H1 (cell line): ENCODE measurements at regions not wholly inside any gene's neighbourhood (a gene's known extent, or its start where the extent isn't known, plus 50 kb on each side); places are given as distances from the start of the nearest gene placed in this dataset.

Source experiments
- CTCF ChIA-PET: fragments of 300-600 bp; sonication (Branson Sonifier 250); formaldehyde crosslinking; loops from one replicate; lab custom pipeline; 2021; ENCODE audit not compliant: partially characterized antibody; lab: Charles Lee
- POLR2A ChIA-PET: fragments of 300-600 bp; sonication (Branson Sonifier 250); formaldehyde crosslinking; loops from one replicate; lab custom pipeline; 2021; ENCODE audit warnings: inconsistent platforms; ENCODE audit not compliant: partially characterized antibody; lab: Charles Lee
- DNase-seq, 2 experiments: peaks; one replicate each; pipeline versions ENCODE4 v3.0.0 to v3.0.0-alpha.2; 2010 to 2022; ENCODE audit warnings: low spot score in 2 of 2, low read depth in 1 of 2, mixed read lengths in 1 of 2
- FAIRE-seq: peaks from 2 replicates; lab custom pipeline; 2011; peaks lifted over from hg19 to GRCh38; lab: Jason Lieb, UNC
- H2AFZ ChIP-seq: 2 replicates; pipeline ENCODE4 v1.8.1; 2012; ENCODE audit warnings: low read length, inconsistent platforms
- H2AK5ac ChIP-seq: 2 replicates; pipeline ENCODE4 v1.6.1; 2013; ENCODE audit warnings: low read depth, low read length
- H2BK120ac ChIP-seq: replicated peaks from 2 replicates; pipeline ENCODE3; 2013; ENCODE audit warnings: low read depth, low read length, inconsistent platforms
- H2BK12ac ChIP-seq: 2 replicates; pipeline ENCODE4 v1.6.1; 2013; ENCODE audit warnings: low read depth, low read length
- H2BK15ac ChIP-seq: 2 replicates; pipeline ENCODE4 v1.6.1; 2013; ENCODE audit warnings: low read length
- H2BK20ac ChIP-seq: 2 replicates; pipeline ENCODE4 v1.6.1; 2013; ENCODE audit warnings: low read length
- H2BK5ac ChIP-seq: 2 replicates; pipeline ENCODE4 v1.6.1; 2013; ENCODE audit warnings: low read depth, low read length
- H3K14ac ChIP-seq: 2 replicates; pipeline ENCODE4 v1.6.1; 2013; ENCODE audit warnings: inconsistent platforms; ENCODE audit not compliant: insufficient read length
- H3K18ac ChIP-seq: 2 replicates; pipeline ENCODE4 v1.6.1; 2013; ENCODE audit warnings: low read length; ENCODE audit errors: extremely low read depth
- H3K23ac ChIP-seq: 2 replicates; pipeline ENCODE4 v1.6.1; 2013; ENCODE audit warnings: inconsistent platforms; ENCODE audit not compliant: insufficient read length
- H3K23me2 ChIP-seq: 2 replicates; pipeline ENCODE4 v1.6.1; 2013; ENCODE audit warnings: low read depth, low read length
- H3K27ac ChIP-seq: 2 replicates; pipeline ENCODE4 v1.6.1; 2011; ENCODE audit warnings: low read depth, low read length, inconsistent platforms
- H3K27me3 ChIP-seq, 4 experiments: replicated peaks in 1 of 4; 1 replicate in 1 of 4; 2 replicates in 3 of 4; pipeline versions ENCODE4 v1.6.1 to v1.8.1; 2011 to 2013; ENCODE audit warnings: low read length in 3 of 4, mild to moderate bottlenecking in 3 of 4, inconsistent platforms in 2 of 4, mixed read lengths in 2 of 4, moderate library complexity in 1 of 4; ENCODE audit not compliant: control insufficient read depth in 3 of 4, insufficient read depth in 3 of 4; ENCODE audit errors: extremely low read depth in 1 of 4
- H3K36me3 ChIP-seq, 4 experiments: 2 replicates each; pipeline versions ENCODE4 v1.6.1 to v1.8.1; 2011 to 2013; ENCODE audit warnings: mild to moderate bottlenecking in 4 of 4, low read length in 3 of 4, moderate library complexity in 2 of 4, control low read depth in 1 of 4, inconsistent platforms in 1 of 4; ENCODE audit not compliant: insufficient read depth in 4 of 4, control insufficient read depth in 2 of 4
- H3K4ac ChIP-seq: replicated peaks from 2 replicates; pipeline ENCODE3; 2013; ENCODE audit warnings: low read length, low read depth, mixed read lengths, inconsistent platforms; ENCODE audit not compliant: insufficient read length
- H3K4me1 ChIP-seq, 4 experiments: replicated peaks in 1 of 4; 1 replicate in 1 of 4; 2 replicates in 3 of 4; pipeline versions ENCODE4 v1.6.1 to v1.8.1; 2011 to 2013; ENCODE audit warnings: low read length in 3 of 4, inconsistent platforms in 2 of 4, mixed read lengths in 1 of 4; ENCODE audit not compliant: insufficient read depth in 4 of 4, control insufficient read depth in 3 of 4
- H3K4me2 ChIP-seq, 2 experiments: 2 replicates each; pipeline versions ENCODE4 v1.6.1 to v1.8.1; 2011 to 2013; ENCODE audit warnings: low read depth in 2 of 2, low read length in 2 of 2, control low read depth in 1 of 2, inconsistent platforms in 1 of 2, mild to moderate bottlenecking in 1 of 2; ENCODE audit not compliant: insufficient read depth in 1 of 2
- H3K4me3 ChIP-seq, 4 experiments: fragments of 200-600, 300-600 bp in 1 of 4; sonication (generic), shearing (Covaris generic), sonication (Bioruptor Twin) in 1 of 4; 2 replicates each; pipeline versions ENCODE4 v1.5.1 to v1.8.1; 2011 to 2016; ENCODE audit warnings: low read length in 4 of 4, low read depth in 3 of 4, control low read depth in 2 of 4, inconsistent platforms in 2 of 4, mild to moderate bottlenecking in 2 of 4, mixed read lengths in 1 of 4, moderate library complexity in 1 of 4; ENCODE audit not compliant: insufficient read depth in 2 of 4; ENCODE audit errors: extremely low read depth in 1 of 4
- H3K56ac ChIP-seq: replicated peaks from 2 replicates; pipeline ENCODE3; 2013; ENCODE audit warnings: low read depth, mild to moderate bottlenecking, mixed read lengths, low read length, inconsistent platforms; ENCODE audit not compliant: insufficient read length
- H3K79me1 ChIP-seq: 2 replicates; pipeline ENCODE4 v1.6.1; 2013; ENCODE audit warnings: low read depth, low read length, control low read depth
- H3K79me2 ChIP-seq, 2 experiments: 2 replicates each; pipeline versions ENCODE4 v1.6.1 to v1.8.1; 2012 to 2013; ENCODE audit warnings: low read length in 2 of 2, mild to moderate bottlenecking in 2 of 2, inconsistent platforms in 1 of 2; ENCODE audit not compliant: insufficient read depth in 2 of 2, control insufficient read depth in 1 of 2
- H3K9ac ChIP-seq, 4 experiments: replicated peaks in 1 of 4; 1 replicate in 1 of 4; 2 replicates in 3 of 4; pipeline versions ENCODE4 v1.6.1 to v1.8.1; 2011 to 2013; ENCODE audit warnings: low read depth in 3 of 4, low read length in 3 of 4, control low read depth in 2 of 4, mild to moderate bottlenecking in 2 of 4, moderate library complexity in 2 of 4, inconsistent platforms in 1 of 4; ENCODE audit errors: extremely low read depth in 1 of 4
- H3K9me3 ChIP-seq, 2 experiments: 2 replicates each; pipeline versions ENCODE4 v1.6.1 to v1.8.1; 2012 to 2013; ENCODE audit warnings: mild to moderate bottlenecking in 2 of 2, moderate library complexity in 2 of 2, control low read depth in 1 of 2, inconsistent platforms in 1 of 2, low read depth in 1 of 2, low read length in 1 of 2, mixed read lengths in 1 of 2; ENCODE audit not compliant: insufficient read depth in 2 of 2
- H4K20me1 ChIP-seq, 2 experiments: replicated peaks in 1 of 2; 2 replicates each; pipeline versions ENCODE3 to v1.8.1; 2011 to 2013; ENCODE audit warnings: inconsistent platforms in 2 of 2, low read length in 2 of 2, mild to moderate bottlenecking in 1 of 2; ENCODE audit not compliant: insufficient read depth in 2 of 2, control insufficient read depth in 1 of 2
- H4K5ac ChIP-seq: 2 replicates; pipeline ENCODE4 v1.6.1; 2013; ENCODE audit warnings: low read length, low read depth, mixed read lengths, inconsistent platforms; ENCODE audit not compliant: insufficient read length
- H4K8ac ChIP-seq: 2 replicates; pipeline ENCODE4 v1.8.0; 2013; ENCODE audit warnings: mild to moderate bottlenecking, moderate library complexity, low read length, inconsistent platforms; ENCODE audit not compliant: insufficient read depth; ENCODE audit errors: extremely low read depth
- H4K91ac ChIP-seq: replicated peaks from 2 replicates; pipeline ENCODE3; 2013; ENCODE audit warnings: low read length, mixed read lengths, inconsistent platforms; ENCODE audit not compliant: insufficient read length
- ASH2L ChIP-seq: fragments of 200-600, 300-600 bp; sonication (generic); IDR thresholded peaks from one replicate; pipeline ENCODE4 v1.7.1; 2017; ENCODE audit warnings: low read length
- CREB1 ChIP-seq: IDR thresholded peaks from 2 replicates; pipeline ENCODE4 v1.6.1; 2012; ENCODE audit warnings: inconsistent platforms
- JUN ChIP-seq: IDR thresholded peaks from 2 replicates; pipeline ENCODE4 v1.6.1; 2011; ENCODE audit warnings: low read depth, mild to moderate bottlenecking, improper control_type of control experiment, low read length
- RNF2 ChIP-seq: fragments of 200-900, 300-1000 bp; sonication (generic); IDR thresholded peaks from 2 replicates; pipeline ENCODE4 v1.7.1; 2016; ENCODE audit warnings: borderline replicate concordance, low read depth, mild to moderate bottlenecking, antibody characterized with exemption, low read length; ENCODE audit not compliant: poor library complexity, severe bottlenecking; ENCODE audit errors: missing control alignments
- WGBS, 2 experiments: shearing (Covaris generic) in 1 of 2; methylation state at CpG; one replicate each; pipeline versions ENCODE4 v1.1.6 to v1.1.7; 2013 to 2015; ENCODE audit warnings: low lambda C conversion rate in 2 of 2, mixed read lengths in 2 of 2, inconsistent platforms in 1 of 2, low coverage in 1 of 2, missing lambda C conversion rate in 1 of 2; ENCODE audit not compliant: insufficient replicate concordance in 2 of 2, insufficient coverage in 1 of 2, insufficient read length in 1 of 2; ENCODE audit errors: extremely low coverage in 1 of 2, missing lambda C conversion rate in 1 of 2; 5-methylcytosine and 5-hydroxymethylcytosine counted together

DNA sequence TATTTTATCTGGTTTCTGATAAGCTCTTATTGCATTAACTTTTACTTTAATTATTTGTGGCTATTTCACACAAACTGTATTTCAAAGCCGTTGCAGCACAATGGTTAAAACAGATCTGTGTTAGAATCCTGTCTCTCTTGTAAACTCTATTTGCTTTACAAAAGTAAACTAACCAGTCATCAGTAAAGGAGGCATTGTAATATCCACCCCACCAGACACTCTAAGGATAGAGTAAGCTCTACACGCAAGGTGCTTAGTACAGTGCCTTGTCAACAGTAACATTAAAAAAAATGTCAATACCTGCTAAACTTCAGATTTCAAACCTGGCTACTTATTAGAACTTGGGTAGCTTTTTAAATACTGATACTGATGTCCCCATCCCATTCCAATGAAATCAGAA is 228.4 kb downstream of the RCHY1 start:
- H3K4me1 ChIP-seq = no peaks in the 10 kb centered on the region; a peak in 1 of 7 replicates
- no peaks in the 10 kb centered on the region for H3K27me3 ChIP-seq
- ChIA-PET CTCF (no interaction called here), POLR2A (no interaction called here)
- no peak overlapping the region for H3K4ac ChIP-seq
- no peak overlapping the region for H3K9ac ChIP-seq
- no peak overlapping the region for H4K91ac ChIP-seq
- no peak overlapping the region for H3K18ac ChIP-seq
- no peak overlapping the region for H2BK15ac ChIP-seq
- no peaks in the 10 kb centered on the region for H3K36me3 ChIP-seq
- H3K27ac ChIP-seq = no peak overlapping the region
- no peak overlapping the region for H3K23ac ChIP-seq
- H2BK12ac ChIP-seq = no peak overlapping the region
- H2BK120ac ChIP-seq = no peak overlapping the region
- H3K79me2 ChIP-seq = no peaks in the 10 kb centered on the region
- 96% methylated on average over 2 of the region's 2 CpGs; no CpG with 5 or more reads in 1 of the 2 experiments for WGBS, 2 experiments
- H2AK5ac ChIP-seq = no peak overlapping the region
- no peaks in the 10 kb centered on the region for H3K9me3 ChIP-seq
- H3K56ac ChIP-seq = no peak overlapping the region
- H2BK20ac ChIP-seq = no peak overlapping the region
- H3K79me1 ChIP-seq = no peaks in the 10 kb centered on the region
- H4K5ac ChIP-seq = no peak overlapping the region
- no peak overlapping the region for H2AFZ ChIP-seq
- no peak overlapping the region for H3K14ac ChIP-seq
- DNase-seq (no peak), FAIRE-seq (no peak)
- H3K23me2 ChIP-seq = no peaks in the 10 kb centered on the region
- no peak overlapping the region for H3K4me2 ChIP-seq
- H3K4me3 ChIP-seq = no peak overlapping the region
- H4K8ac ChIP-seq = no peak overlapping the region
- no peaks in the 10 kb centered on the region for H4K20me1 ChIP-seq
- H2BK5ac ChIP-seq = no peak overlapping the region
- no peak for TF ChIP-seq RNF2
- TF ChIP-seq ASH2L = no peak
- no peak for TF ChIP-seq CREB1
- no peak for TF ChIP-seq JUN
